ENCODE measurements at regions not wholly inside any gene's neighbourhood (a gene's known extent, or its start where the extent isn't known, plus 50 kb on each side); places are given as distances from the start of the nearest gene placed in this dataset.
"Not testable (repeated sequence)": the region's sequence is repeated elsewhere in the genome, so short reads cannot be mapped to it uniquely, and the experiment has no call there.

DNA sequence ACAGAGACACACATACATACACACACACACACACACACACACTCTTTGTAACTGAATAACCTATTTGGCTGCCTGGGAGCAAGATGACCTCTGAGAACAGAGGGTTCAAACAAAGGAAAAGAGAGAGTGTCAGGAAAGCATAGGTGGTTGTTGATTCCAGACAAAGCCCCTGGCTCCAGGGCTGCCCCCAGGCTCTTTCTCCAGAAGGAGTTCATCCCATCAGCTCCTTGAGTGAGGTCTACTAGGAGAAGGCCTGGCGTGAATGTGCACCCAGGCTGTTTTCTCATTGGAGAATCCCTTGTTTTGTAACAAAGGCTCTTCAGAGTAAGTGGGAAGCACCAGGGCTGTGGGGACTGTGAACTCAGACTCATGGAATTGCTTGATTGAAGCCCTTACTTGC, 151.9 kb downstream of the EMP1 start:
- no peak for DNase-seq (ENCODE audit: low read depth)

DNA sequence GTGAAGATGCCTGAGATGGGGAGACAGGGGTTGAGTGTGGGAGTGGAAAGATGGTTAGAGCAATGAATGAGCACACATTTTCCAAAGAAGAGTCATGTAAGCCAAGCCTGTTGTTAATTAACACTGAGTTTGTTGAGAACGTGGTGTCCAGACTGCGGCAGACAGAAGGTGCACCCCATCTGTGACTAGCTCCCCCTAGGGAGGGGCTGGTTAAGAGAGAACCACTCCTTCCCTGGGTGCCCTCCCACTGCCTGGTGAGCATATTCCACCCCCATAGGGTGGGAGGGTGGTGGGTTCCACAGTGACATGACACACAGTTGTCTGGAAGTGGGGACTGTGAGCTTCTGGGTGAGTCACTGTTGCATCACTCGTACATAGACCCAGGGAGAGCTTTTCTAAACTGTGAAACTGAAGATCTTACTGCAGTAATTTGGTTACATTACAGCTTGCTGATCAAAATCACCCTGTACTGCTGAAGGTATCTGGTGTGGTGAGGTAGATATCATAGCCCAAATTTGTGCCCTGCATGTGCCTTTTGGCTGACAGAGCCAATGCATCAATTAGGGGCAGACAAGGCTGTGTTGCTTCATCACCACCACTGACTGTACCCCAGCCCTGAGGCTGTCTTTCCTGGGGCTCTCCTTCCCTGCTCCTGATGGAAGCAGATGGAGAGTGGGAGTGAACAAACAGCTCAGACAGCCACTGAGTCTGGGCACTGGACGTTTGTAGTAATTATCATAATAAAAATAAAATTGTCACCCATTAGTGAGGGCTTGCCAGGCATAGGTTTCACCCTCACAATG, 150.9 kb downstream of the EMP1 start:
- DNase-seq (ENCODE audit: low read depth): no peak

DNA sequence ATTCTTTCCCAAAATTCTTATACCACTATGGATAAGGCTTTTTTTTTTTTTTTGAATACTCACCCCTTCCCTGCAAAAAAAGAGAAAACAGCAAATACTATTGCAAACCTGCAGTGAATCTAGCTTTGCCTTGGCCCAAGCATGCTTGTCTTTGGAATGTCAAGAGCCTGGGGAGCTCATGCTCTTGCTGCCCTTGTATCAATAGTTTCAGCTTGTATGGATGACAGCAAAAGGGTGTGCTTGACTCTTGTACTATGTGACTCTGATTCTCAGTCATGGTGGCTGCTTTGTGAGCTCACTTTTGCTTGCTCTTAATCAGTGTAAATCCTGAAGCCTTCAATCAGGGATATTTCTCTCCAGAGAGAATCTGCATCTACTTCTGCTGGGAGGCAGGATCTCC, 149.2 kb downstream of the EMP1 start:
- DNase-seq (ENCODE audit: low read depth): no peak

DNA sequence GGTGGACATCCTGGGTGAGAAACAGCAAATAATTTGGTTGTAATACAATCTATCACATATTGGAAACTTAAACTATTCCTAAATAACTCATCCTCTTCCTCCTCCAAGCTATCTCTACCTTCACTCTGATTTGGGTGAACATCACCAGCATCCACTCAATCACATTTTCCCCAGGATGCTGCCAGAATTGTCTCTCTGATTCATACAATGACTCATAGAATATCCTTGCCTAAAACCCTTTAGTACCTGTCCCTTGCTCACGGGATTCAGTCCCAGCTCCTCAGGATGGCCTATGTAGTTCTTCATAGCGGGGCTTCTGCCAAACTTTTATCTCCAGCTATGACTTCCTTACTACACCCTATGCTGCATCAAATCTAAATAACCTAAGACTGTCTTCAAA, 146.8 kb downstream of the EMP1 start:
- no peak for DNase-seq (ENCODE audit: low read depth)

DNA sequence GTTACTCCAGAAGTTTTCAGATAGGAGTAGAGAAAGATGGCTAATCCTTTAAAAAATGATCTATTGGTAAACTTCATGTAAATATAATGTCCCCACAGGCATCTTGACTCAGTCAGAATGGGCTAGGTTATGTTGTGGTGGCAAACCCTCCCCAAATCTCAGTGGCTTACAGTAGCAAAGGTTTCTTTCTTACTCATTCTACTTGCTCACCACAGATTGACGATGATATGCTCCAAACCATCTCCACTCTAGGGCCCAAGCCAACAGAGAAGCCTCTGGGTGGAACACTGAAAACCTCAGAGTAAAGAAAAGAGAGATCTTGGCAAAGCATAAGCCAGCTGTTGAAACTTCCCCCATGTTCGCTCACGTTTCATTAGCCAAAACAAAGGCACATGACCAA, 146.4 kb downstream of the EMP1 start:
- DNase-seq (ENCODE audit: low read depth): no peak

DNA sequence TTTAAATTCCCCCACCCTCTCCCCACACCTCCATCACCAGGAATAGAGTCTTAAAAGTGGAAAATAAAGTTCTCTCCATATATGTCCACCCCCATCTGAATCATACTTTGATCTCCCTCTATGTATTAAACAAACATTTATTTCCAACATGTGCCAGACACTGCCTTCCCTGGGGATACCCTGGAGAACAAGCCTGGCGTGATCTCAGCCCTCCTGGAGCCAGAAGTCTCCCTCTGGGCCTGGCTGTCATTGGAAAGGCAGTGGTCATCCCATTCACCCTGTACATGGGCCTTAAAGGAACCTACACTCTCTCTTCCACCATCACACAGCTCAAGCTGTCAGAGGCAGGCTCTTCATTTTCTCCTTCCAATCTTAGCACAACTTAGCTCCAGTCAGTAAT, 143.6 kb downstream of the EMP1 start:
- no peak for DNase-seq (ENCODE audit: low read depth)

DNA sequence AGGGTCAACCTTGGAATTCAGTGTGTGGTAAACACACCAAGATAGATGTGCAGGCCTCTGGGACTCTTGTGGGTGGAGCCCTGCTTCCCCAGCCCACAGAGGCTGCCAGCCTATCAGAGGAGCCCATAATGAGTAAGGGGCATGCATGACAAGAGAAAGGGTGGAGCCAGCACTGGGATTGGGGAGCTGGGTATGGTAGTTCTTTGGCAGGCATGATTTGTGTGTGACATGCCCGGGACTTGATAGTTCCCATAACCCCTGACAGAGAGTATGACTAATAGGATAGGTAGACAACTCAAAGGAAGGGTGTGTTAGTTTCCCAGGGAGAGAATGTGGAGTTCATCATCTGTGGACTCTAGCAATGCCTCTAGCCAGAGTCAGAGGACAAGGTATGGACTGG, 143.0 kb downstream of the EMP1 start:
- DNase-seq (ENCODE audit: low read depth): no peak

DNA sequence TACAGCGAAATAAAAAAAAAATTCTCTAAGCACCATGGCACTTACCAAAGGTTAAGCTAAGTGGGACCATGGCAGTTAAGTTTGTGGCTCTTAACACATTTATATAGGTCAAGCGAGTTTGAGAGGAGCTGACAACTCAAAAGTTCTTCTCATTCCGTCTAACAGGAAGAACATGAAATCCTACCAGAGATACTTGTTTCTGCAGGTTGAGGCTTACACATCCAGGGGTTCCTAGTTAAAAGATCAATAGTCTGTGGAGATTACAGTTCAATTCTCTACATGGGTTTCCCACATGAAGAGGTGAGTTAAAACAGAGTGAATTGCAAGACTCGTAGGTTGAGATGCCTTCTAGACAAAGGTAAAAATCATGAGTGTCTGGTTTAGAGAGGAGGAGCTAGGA, 142.6 kb downstream of the EMP1 start:
- no peak for DNase-seq (ENCODE audit: low read depth)

DNA sequence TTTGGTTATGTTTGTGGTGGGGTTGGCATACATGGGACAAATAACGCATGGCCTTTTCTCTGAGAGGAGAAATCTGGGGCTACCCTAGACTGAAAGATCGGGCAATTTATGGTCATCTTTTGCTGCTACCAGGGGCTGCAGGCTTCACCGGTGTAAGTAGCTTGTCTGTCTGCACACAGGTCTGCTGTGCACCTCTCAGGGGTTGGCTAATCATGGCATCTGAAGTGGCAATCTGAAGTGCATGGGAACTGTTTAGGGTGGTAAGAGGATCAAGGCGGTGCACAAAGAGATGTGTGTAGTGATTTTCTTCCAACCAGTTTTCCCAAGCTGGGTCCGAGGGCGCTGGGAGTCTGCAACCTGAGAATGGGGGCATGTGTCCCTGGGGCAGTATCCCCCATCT, 141.3 kb downstream of the EMP1 start:
- DNase-seq (ENCODE audit: low read depth): no peak

DNA sequence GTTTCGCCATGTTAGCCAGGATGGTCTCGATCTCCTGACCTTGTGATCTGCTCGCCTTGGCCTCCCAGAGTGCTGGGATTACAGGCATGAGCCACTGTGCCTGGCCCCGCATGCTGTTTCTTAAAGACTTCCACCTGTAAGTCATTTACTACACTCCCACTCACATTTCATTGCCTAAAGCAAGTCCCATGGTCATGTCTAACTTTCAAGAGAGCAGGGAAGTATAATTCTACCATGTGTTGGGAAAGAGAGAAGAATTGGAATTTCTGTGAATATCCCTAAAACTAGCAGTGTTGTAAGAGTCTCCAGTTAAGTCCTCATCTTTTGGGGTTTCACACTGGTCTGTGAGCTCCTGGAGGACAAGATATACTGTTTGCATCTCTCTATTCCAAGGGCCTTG, 139.7 kb downstream of the EMP1 start:
- no peak for DNase-seq (ENCODE audit: low read depth)

DNA sequence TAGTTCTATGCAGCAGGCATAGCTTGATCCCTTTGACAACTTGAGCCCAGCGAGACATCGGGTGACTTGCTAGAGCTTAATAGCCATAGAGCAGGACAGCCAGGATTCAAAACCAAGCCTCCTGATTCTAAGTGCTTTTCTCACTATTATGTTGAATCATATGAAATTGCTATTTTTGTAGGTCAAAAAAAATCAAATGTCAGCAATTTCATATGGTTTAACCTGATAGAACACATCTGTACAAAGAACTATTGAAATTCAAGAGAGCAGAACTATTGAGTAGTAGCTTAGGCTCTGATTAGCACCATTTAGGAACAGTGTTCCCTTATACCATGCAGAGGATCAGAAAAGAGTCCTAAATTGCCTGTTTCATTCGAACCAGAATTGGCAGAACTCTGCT, 132.0 kb downstream of the EMP1 start:
- no peak for DNase-seq (ENCODE audit: low read depth)

DNA sequence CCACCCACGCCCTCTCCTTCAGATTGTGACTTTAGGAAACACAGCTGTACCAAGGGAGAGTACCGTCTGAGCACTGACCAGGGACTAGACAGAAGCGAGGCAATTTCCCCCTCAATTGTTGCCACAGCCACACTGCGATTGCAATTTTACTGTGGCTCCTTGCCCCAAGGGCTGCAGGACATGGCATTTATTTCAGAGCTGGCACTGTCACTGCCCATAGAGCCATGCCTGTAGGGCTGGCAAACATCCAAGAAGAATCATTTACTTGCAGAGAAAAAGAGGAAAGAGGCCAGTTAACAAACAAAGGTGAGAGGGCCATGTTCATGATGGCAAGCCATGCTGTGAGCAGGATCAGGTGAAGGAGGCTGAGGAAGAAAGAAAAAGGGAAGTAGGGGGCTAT, 129.6 kb downstream of the EMP1 start:
- no peak for DNase-seq (ENCODE audit: low read depth)

DNA sequence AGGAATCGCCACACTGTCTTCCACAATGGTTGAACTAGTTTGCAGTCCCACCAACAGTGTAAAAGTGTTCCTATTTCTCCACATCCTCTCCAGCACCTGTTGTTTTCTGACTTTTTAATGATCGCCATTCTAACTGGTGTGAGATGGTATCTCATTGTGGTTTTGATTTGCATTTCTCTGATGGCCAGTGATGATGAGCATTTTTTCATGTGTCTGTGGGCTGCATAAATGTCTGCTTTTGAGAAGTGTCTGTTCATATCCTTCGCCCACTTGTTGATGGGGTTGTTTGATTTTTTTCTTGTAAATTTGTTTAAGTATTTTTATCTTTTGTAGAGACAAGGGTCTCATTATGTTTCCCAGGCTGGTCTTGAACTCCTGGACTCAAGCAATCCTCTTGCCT, 128.5 kb downstream of the EMP1 start:
- not testable (repeated sequence) for DNase-seq (ENCODE audit: low read depth)

DNA sequence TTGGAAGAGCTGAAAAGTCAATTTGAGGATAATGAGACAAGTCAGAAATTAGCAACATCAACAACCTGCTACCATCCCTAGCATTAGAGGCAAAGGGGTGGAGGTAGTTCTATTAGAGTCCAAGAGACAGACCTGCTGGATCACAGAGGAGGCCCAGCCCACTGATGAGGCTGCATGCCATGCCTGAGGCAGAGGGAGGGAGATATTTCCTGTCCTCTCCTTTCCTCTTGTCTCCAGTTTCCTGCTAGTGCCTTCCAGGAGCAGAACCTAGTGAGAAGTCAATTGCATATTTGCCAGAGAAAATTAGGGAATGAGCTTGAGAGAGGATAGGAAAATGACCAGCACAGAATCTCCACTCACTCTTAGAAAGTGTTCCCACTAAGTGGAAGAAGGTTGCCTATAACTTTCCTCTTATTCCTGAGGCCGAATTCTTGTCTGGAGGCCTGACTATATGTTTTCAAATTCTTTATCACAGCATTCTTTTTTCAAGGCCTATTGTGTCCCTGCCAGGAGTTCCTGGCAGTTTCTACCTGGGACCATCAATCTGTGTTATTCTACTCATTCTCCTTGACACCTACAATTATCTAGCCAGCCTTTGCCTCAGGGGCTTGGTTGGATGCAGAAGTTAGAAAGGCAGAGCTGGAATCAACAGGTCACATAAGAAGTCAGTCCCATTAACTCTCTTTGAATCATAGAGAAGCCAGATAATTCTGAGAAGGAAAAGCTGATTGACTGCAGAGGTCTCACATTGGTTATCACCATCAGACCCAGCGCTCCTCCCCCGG, 121.9 kb downstream of the EMP1 start:
- no peak for DNase-seq (ENCODE audit: low read depth)

DNA sequence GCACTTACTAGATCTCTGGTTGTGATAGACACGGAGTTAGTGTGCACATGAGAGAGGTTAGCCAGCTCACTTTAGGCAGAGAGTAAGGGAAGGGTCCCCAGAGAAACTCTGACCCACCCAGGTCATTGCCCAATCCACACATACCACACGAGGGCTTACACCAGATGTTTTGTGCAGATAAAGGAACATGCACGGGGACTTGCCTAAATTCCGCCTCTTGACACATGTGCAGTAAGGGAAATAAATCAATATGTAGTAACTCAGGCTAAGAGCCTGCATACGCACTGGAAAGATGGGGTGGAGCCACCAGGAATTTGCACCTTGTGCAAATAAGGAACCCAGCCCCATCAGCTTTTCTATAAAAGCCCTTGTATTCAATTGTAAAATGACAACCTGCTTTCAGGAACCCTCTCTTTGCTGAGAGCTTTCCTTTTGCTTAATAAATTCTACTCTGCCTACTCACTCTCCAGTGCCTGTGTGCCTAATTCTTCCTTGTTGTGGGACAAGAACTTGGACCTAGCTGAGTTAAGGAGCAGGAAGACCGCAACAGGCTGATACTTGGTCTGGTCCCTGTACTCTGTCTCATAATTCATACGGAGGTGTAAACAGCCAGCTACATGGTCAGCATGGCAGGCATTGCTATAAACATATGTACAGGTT, 120.2 kb downstream of the EMP1 start:
- DNase-seq (ENCODE audit: low read depth): no peak

DNA sequence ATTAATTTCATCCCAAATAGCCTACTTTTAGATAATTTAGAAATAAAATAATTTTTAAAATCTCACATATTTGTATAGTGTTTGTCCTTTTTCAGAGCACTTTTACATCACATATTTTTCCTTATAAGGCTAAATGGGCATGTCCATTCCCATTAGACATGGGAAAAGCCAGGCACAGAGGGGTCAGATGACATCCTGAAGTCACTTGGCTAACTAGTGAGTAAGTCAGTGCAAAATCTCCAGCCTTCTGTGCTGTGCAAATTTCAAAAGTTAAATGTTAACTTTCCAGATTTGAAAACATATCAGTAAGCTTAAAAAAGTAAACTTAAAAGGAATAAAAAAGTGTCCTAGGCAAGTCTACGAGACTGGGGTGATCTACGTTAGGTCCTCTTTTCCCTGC, 117.4 kb downstream of the EMP1 start:
- DNase-seq (ENCODE audit: low read depth): no peak

DNA sequence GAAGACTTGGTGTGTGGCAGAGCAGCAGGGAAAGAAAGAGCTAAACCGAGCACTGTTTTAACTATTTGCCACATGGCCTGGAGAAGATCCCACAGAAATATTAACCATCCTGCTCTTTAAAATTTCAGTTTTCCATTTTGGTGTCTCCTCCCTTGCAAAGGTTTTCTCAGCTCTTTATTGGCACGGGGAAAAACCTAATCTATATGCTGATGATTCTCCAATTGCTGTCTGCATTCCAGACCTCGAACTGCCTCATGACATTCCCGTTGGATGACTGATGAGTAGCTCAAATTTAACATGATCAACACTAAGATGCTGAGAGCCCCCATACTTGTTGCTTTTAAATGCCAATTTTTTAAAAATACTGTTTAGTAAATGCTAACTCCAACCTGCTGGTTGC, 115.0 kb downstream of the EMP1 start:
- no peak for DNase-seq (ENCODE audit: low read depth)

DNA sequence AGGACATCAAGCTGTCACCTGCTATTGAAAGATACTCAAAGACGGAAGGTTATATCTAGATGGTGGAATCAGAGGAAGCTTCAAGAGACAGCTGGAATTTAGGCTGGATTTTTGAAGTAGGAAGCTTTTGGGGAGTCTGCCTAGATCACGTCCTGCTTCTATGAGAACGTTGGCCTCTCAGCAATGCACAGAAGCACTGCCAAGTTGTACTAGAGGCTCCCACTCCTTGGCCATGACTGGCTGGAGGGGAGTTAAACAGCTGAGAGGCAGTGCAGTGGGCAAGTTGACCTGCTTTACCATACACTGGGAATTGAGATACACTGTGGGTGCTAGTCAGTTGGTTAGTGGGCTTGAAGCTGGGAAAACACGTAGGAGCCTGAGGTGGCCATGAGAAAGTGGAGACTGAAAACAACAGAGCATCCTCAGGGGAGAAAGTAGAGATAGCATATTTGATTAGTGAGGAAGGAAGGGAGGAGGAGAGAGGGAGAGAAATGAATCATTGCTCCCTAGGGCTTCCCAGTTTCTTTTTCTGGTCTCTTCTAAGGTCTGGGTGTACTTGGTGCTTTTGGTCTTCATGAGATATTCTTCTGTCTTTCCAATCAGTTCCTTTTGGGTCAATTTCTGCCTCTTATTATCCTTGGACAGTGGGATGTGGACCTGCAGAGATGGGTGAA, 110.8 kb downstream of the EMP1 start:
- no peak for DNase-seq (ENCODE audit: low read depth)

DNA sequence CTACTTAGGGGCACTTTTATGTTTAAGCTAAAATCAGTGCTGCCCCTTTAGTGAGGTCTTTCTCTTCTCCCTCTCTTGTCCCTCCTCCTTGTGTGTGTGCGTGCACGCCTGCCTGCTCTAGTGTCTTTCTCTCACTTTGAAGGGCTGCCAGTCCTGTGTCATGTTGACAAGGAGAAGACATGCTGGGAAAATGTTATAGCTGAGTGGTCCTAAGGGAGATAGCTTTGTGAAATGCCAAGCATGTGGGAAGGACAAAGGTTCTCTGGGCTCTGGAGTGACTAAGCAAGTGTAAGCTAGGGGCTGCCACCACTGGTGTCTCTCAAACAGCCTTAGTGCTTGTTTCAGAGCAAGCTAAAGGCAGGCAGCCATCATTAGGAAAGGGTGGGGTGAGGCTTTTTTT, 108.4 kb downstream of the EMP1 start:
- DNase-seq (ENCODE audit: low read depth): no peak

DNA sequence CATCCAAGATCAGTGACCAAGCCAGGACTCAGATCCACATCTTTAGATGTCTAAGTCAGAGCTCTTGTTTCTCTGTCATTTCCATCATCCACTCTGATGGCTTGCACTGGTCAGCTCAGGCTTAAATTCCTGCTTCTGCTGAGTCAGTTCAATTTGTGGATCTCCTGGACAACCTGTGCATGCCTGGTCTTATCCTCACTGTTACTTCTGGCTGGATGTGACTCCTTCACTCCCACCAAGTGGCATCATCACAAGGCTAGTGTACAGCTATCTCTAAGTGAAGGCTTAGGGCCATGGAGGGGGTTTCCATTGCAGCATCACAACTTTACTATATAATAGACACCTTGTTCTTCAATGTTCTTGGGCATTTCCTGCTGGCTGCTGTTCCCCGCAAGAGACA, 102.9 kb downstream of the EMP1 start:
- no peak for DNase-seq (ENCODE audit: low read depth)

DNA sequence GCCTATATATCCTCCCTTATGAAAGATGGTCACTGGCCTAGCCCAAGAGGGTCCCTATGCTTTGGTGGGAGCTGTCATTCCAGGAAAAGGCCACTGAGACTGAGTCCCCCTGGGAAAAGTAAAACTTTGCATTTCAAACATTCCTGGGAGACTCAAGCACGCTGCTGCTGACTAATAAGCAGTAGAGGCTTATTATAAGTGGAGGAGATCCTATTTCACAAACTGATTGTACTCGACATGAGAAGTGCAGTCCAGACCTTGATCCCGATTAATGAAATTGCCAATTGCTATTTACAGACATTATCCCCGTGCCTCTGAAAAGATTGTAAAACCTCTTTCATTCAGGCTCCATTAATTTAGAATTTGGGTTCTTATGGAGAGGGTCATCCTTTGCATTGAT, 96.6 kb downstream of the EMP1 start:
- no peak for DNase-seq (ENCODE audit: low read depth)

DNA sequence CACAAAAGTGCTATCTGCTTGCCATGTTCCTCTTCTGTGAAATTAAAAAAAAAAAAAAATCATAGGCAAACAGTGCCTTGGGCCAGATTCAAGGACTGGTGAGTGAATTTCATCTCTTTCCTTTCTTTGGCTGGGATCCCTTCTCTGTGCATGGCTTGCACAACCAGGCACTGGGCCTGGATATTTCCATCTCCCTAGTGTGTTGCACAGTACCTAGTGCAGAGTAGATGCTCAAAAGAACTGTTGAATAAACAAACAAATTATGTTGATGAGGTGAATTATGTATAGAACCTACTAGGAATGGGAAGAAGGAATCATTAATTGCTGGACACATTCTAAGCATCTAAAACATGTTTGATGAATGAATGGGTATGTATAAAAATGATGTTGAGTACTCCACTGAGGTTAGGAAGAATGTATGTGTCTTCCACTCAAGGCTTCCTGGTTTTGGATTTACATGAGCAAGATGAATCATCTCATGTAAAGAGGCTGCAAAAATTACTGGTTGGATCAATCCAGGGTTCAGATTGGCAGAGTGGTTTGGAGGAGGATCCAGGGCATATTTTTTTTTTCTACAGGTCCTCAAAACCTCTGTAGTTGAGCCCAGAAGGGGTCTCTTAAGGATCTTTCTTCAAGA, 93.2 kb downstream of the EMP1 start:
- no peak for DNase-seq (ENCODE audit: low read depth)

Measured in activated T-helper 1 cell treated with Interleukin-2 at 50 U/mL for 16 hours (primary cell).